ENCODE measurements at regions not wholly inside any gene's neighbourhood (a gene's known extent, or its start where the extent isn't known, plus 50 kb on each side); places are given as distances from the start of the nearest gene placed in this dataset.
"Not testable (repeated sequence)": the region's sequence is repeated elsewhere in the genome, so short reads cannot be mapped to it uniquely, and the experiment has no call there.

DNA sequence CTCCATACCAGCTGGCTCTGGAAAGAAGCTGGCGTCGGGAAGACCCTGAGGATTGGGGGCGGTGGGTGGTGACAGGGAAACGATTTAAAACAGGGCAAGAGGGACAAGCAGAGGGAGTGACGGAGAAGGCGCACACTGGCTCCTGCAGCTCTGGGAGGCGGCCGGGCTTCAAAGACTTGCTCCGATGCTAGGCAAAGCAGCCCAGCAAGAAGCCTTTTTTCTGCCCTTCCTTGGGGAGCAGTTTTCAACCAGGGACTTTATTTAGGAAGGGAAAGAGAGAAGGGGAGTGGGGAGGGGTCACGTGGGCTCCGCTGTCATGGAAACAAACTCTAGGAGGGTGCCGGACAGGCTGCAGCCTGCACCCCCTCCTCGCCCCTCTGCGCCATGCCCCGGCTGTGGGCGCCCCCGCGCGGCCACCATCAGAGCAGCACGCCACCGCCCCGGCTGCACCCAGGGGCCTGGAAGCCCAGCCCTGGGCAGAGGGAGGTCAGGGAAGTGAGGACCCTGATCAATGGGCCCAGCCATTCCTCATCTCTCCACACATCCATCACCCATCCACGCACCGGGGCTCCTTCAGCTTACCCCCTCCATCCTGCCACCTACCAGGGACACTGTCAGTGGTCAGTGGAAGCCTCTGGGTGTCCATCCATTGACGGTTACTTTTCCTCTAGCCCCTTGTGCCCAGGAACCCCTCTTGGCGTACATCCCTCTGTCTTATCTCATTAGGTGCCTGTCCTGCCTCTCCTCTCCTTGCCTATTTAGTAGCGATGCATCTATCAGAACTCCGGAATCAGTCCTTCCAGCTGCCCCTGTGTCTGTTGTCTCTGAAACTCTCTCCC is 66.6 kb upstream of the CCDC167 start:
- DNase-seq (ENCODE audit: extremely low spot score, unreplicated experiment) = peak; percentile 85
- peaks cover 57% of the 10 kb centered on the region for H3K27me3 Mint-ChIP-seq
- peak; percentile 91 for TF ChIP-seq CTCF (conservative IDR thresholded peaks at IDR 0.05)
- no peak overlapping the region for H3K27ac Mint-ChIP-seq
- peaks cover 51% of the 10 kb centered on the region for H3K4me1 Mint-ChIP-seq (ENCODE audit: unreplicated experiment)
- H3K9me3 Mint-ChIP-seq = no peaks in the 10 kb centered on the region
- peak overlapping the region; percentile 85 for H3K4me3 Mint-ChIP-seq
- no peaks in the 10 kb centered on the region for H3K36me3 Mint-ChIP-seq

GRCh38 chr6:37565267-37566110 is 65.8 kb upstream of the CCDC167 start:
- H3K27ac Mint-ChIP-seq = peak overlapping the region; percentile 15
- TF ChIP-seq CTCF (conservative IDR thresholded peaks at IDR 0.05) = no peak
- peaks cover 48% of the 10 kb centered on the region for H3K4me1 Mint-ChIP-seq (ENCODE audit: unreplicated experiment)
- peak; percentile 77 for DNase-seq (ENCODE audit: extremely low spot score, unreplicated experiment)
- H3K27me3 Mint-ChIP-seq = peaks cover 57% of the 10 kb centered on the region
- H3K9me3 Mint-ChIP-seq = peaks cover 3% of the 10 kb centered on the region
- H3K36me3 Mint-ChIP-seq = no peaks in the 10 kb centered on the region
- peak overlapping the region; percentile 85 for H3K4me3 Mint-ChIP-seq

- not testable (repeated sequence) for H3K9me3 Mint-ChIP-seq; DNase-seq (ENCODE audit: extremely low spot score, unreplicated experiment); H3K27ac Mint-ChIP-seq; H3K4me3 Mint-ChIP-seq; H3K36me3 Mint-ChIP-seq
- Mint-ChIP-seq H3K27me3 (peaks cover 62% of the 10 kb centered on the region), H3K4me1 (ENCODE audit: unreplicated experiment) (peaks cover 65% of the 10 kb centered on the region)
Measured at GRCh38 chr6:37562926-37563288, 63.2 kb upstream of the CCDC167 start.

DNA sequence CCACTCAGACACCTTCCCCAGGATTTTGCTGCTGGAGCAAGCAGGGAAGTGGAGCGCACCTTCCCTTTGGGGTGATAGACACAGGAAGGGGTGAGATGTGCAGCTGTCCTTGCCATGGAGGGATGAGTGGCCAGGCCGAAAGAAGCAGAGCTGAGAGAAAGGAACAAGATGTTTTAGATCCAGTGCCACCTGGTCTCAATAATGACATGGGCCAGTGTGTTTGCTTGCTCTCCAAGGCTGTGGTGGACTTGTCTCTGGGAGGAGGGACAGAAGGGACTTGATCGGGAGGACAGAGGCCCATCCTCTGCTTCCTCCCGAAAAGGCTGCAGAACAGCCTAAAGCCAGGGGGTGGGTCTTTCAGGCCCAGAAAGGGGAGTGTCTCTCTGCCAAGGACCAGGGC is 61.7 kb upstream of the CCDC167 start:
- peaks cover 4% of the 10 kb centered on the region for H3K9me3 Mint-ChIP-seq
- no peak overlapping the region for H3K27ac Mint-ChIP-seq
- TF ChIP-seq CTCF (conservative IDR thresholded peaks at IDR 0.05) = no peak
- DNase-seq (ENCODE audit: extremely low spot score, unreplicated experiment) = no peak
- H3K36me3 Mint-ChIP-seq = no peaks in the 10 kb centered on the region
- H3K4me1 Mint-ChIP-seq (ENCODE audit: unreplicated experiment) = peaks cover 59% of the 10 kb centered on the region
- peaks cover 59% of the 10 kb centered on the region for H3K27me3 Mint-ChIP-seq
- no peak overlapping the region for H3K4me3 Mint-ChIP-seq

DNA sequence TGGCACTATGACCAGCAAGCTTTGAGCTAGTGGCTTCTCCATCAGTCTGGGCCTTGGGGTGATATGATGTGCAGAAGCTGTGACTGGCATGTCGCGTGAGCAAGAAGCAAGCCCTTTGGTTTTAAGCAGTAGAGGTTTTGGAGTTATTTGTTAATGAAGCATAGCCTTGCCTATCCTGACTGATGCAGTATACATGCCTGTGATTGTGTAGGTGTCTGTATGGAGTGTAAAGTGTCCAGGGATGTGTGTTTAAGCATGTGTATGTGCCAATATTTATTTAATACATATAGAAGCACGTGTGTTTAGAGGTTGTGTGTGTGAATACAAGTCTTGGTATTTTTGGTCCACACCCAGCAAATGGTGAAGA is 61.0 kb upstream of the CCDC167 start:
- Mint-ChIP-seq H3K4me1 (ENCODE audit: unreplicated experiment) (peaks cover 63% of the 10 kb centered on the region), H3K27me3 (peaks cover 62% of the 10 kb centered on the region), H3K27ac (peak overlapping the region; percentile 6), H3K36me3 (no peaks in the 10 kb centered on the region), H3K9me3 (peaks cover 4% of the 10 kb centered on the region), H3K4me3 (peak overlapping the region; percentile 2)
- TF ChIP-seq CTCF (conservative IDR thresholded peaks at IDR 0.05) = no peak
- no peak for DNase-seq (ENCODE audit: extremely low spot score, unreplicated experiment)

DNA sequence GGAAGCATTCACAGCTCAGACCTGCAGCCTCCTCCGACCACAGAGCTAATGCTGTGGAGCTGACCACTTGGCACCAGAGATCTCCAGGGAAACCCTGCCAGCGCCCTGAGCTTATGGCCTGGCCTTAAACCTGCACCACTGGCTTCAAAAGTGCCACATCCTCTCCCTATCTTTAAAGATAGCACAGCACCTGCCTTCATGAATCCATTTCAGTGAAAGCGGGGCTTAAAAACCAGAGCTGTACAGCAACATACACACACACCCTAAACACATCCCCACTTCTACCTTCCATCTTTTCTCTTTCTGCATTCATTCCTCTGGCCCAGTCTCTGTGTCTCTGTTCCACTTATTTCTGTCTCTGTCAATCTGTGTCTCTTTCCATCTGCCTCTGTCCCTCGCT is 59.8 kb upstream of the CCDC167 start:
- Mint-ChIP-seq H3K27ac (peak overlapping the region; percentile 6), H3K36me3 (no peaks in the 10 kb centered on the region), H3K4me1 (ENCODE audit: unreplicated experiment) (peaks cover 61% of the 10 kb centered on the region), H3K9me3 (peaks cover 4% of the 10 kb centered on the region), H3K4me3 (peak overlapping the region; percentile 2), H3K27me3 (peaks cover 58% of the 10 kb centered on the region)
- TF ChIP-seq CTCF (conservative IDR thresholded peaks at IDR 0.05) = no peak
- no peak for DNase-seq (ENCODE audit: extremely low spot score, unreplicated experiment)
